Gastrocnemius medialis (tissue), 4 donors: ENCODE measurements at regions not wholly inside any gene's neighbourhood (a gene's known extent, or its start where the extent isn't known, plus 50 kb on each side); places are given as distances from the start of the nearest gene placed in this dataset.

Experiments
- POLR2A ChIP-seq, 2 donors: fragments of 450-650 bp; IDR thresholded peaks; one replicate each; pipeline ENCODE4 v1.6.1; 2017; ENCODE audit warnings: antibody characterized with exemption in 2 of 2, mild to moderate bottlenecking in 2 of 2, moderate library complexity in 2 of 2
- TF ChIP-seq, protein P1 (sequence below), 5 experiments: fragments of 450-650 bp in 3 of 5; fragments of 200-600 bp in 2 of 5; sonication (generic) in 2 of 5; IDR thresholded peaks in 4 of 5; conservative IDR thresholded peaks in 1 of 5; 1 replicate in 4 of 5; 2 replicates in 1 of 5; pipeline ENCODE4 v1.5.1; 2016 to 2019; ENCODE audit warnings: antibody characterized with exemption in 5 of 5, mild to moderate bottlenecking in 3 of 5, moderate library complexity in 3 of 5

DNA sequence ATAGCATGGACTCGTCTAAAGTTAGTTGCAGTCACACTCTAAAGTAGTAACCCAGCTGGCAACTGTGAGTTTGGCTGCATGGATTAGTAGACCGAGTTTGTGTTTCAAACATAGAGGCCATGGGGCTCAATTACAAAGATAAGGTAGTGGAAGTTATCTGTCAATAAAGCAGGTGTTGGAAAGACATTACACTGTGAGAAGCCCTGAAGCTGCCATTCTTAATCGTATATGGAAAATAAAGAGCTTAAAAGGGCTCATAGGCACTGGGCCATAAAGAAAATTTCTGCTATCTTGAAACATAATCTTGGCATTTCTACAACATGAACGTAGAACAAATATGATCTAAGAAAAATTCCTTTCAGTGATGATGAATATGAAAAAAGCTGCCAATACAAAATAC lies 837.7 kb downstream of the REEP3 start:
- TF ChIP-seq, protein P1, sequence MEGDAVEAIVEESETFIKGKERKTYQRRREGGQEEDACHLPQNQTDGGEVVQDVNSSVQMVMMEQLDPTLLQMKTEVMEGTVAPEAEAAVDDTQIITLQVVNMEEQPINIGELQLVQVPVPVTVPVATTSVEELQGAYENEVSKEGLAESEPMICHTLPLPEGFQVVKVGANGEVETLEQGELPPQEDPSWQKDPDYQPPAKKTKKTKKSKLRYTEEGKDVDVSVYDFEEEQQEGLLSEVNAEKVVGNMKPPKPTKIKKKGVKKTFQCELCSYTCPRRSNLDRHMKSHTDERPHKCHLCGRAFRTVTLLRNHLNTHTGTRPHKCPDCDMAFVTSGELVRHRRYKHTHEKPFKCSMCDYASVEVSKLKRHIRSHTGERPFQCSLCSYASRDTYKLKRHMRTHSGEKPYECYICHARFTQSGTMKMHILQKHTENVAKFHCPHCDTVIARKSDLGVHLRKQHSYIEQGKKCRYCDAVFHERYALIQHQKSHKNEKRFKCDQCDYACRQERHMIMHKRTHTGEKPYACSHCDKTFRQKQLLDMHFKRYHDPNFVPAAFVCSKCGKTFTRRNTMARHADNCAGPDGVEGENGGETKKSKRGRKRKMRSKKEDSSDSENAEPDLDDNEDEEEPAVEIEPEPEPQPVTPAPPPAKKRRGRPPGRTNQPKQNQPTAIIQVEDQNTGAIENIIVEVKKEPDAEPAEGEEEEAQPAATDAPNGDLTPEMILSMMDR (IDR thresholded peaks at IDR 0.05 in 4 of 5, conservative IDR thresholded peaks at IDR 0.05 in 1 of 5): no peak
- TF ChIP-seq POLR2A (IDR thresholded peaks at IDR 0.05): no peak
